ENCODE measurements at regions not wholly inside any gene's neighbourhood (a gene's known extent, or its start where the extent isn't known, plus 50 kb on each side); places are given as distances from the start of the nearest gene placed in this dataset.

DNA sequence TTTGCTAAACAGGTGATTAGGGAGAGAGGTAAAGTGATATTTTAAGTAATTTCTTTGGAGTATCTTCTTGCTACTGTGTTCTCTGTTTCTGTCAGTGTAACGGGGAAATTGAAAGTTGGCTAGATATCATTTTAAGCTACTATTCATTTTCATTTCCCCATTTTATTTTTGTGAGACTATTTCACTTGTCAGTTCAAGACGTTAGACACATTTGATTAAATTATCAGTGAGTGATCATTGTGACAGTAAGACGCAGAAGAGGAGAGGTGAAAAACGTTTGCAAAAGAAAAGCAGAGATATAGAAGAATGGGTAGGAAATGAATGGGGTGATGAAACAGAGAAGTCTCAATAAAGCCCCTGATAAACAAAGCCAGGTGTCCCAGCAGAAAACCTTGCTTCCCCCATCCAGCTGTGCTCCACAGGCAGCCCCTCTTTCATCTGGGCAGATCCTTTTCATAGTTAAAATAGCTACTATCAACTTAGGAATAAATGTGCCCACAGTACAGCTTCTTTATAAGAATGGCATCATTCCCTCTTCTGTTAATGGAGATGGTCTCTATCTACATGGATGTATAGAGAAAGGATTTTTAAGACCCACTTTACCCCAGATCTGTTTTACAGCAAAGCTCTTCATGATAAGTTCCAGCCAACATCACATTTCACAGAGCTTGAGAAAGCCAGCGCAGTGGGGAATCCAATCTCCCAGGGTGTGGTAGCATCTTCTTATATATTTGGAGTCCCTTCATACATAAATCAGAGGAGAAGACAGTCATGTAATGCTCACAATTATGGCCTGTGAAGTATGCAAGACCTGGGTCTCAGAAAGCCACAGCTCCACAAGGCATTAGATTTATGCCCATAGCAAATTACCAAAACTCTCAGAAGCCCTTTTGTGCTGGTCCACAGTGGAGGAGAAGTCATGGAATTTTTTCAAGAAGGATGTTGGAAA, 138.1 kb upstream of the ITGB1 start:
- Histone ChIP-seq H3K4me1 (no peaks in the 10 kb centered on the region), H3K4me3 (ENCODE audit: low read depth, low read length) (no peak overlapping the region), H3K36me3 (ENCODE audit: control insufficient read depth, insufficient read depth, low read length) (no peaks in the 10 kb centered on the region), H3K27me3 (replicated peaks; ENCODE audit: control insufficient read depth, insufficient read depth, low read length) (no peaks in the 10 kb centered on the region), H3K9me3 (peaks cover 27% of the 10 kb centered on the region)
- Mint-ChIP-seq H3K27ac (ENCODE audit: unreplicated experiment) (no peak overlapping the region), H3K27me3 (ENCODE audit: insufficient read depth, unreplicated experiment) (no peaks in the 10 kb centered on the region), H3K36me3 (ENCODE audit: insufficient read depth, unreplicated experiment) (no peaks in the 10 kb centered on the region), H3K4me3 (ENCODE audit: unreplicated experiment) (no peak overlapping the region), H3K9me3 (ENCODE audit: unreplicated experiment) (peaks cover 37% of the 10 kb centered on the region), H3K4me1 (ENCODE audit: low read depth, unreplicated experiment) (no peaks in the 10 kb centered on the region)
- BruUV-seq (replicated peaks), result no TSS peak
- POLR2A ChIA-PET, result no interaction called here
- DNase-seq, result no peak
- TF ChIP-seq, protein P1, sequence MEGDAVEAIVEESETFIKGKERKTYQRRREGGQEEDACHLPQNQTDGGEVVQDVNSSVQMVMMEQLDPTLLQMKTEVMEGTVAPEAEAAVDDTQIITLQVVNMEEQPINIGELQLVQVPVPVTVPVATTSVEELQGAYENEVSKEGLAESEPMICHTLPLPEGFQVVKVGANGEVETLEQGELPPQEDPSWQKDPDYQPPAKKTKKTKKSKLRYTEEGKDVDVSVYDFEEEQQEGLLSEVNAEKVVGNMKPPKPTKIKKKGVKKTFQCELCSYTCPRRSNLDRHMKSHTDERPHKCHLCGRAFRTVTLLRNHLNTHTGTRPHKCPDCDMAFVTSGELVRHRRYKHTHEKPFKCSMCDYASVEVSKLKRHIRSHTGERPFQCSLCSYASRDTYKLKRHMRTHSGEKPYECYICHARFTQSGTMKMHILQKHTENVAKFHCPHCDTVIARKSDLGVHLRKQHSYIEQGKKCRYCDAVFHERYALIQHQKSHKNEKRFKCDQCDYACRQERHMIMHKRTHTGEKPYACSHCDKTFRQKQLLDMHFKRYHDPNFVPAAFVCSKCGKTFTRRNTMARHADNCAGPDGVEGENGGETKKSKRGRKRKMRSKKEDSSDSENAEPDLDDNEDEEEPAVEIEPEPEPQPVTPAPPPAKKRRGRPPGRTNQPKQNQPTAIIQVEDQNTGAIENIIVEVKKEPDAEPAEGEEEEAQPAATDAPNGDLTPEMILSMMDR (IDR thresholded peaks at IDR 0.05; ENCODE audit: insufficient read depth in 1 of 2, low read depth in 1 of 2, low read length in 1 of 2, severe bottlenecking in 1 of 2, unreplicated experiment in 1 of 2), result no peak
- CTCF ChIA-PET, result no interaction called here
- intact Hi-C loops (cut with micrococcal nuclease; ENCODE audit: unreplicated experiment), result no loop called here

DNA sequence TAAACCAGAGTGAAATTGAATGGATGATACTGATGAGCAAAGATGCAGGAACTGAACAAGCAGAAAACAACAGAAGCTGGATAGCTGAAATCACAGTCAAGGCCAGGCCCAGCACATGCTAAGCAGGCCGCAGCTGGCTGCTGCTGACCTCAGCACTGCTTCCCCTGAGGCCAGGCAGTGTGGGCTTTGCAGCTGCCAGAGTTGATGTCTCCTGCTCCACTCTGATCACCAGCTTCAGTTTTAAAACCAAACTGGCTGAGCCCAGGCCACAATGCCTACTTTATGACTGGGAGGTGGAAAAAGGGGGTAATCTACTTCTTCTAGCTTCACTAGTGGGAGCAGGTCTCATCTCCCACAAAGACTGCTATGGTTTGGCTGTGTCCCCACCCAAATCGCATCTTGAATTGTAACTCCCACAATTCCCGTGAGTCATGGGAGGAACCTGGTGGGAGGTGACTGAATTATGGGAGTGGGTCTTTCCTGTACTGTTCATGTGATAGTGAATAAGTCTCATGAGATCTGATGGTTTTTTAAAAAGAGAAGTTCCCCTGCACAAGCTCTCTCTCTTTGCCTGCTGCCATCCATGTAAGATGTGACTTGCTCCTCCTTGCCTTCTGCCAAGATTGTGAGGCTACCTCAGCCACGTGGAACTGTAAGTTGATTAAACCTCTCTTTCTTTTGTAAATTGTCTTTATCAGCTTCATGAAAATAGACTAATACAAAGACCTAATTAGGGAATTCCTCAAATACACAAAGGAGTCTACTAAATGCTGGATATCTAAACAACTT, 136.4 kb upstream of the ITGB1 start:
- no peaks in the 10 kb centered on the region for H3K36me3 ChIP-seq (ENCODE audit: control insufficient read depth, insufficient read depth, low read length)
- TF ChIP-seq, protein P1 (IDR thresholded peaks at IDR 0.05; ENCODE audit: insufficient read depth in 1 of 2, low read depth in 1 of 2, low read length in 1 of 2, severe bottlenecking in 1 of 2, unreplicated experiment in 1 of 2), result no peak
- H3K4me3 ChIP-seq (ENCODE audit: low read depth, low read length), result no peak overlapping the region
- Mint-ChIP-seq H3K4me1 (ENCODE audit: low read depth, unreplicated experiment) (no peaks in the 10 kb centered on the region), H3K27me3 (ENCODE audit: insufficient read depth, unreplicated experiment) (peaks cover 5% of the 10 kb centered on the region), H3K9me3 (ENCODE audit: unreplicated experiment) (peaks cover 37% of the 10 kb centered on the region), H3K36me3 (ENCODE audit: insufficient read depth, unreplicated experiment) (no peaks in the 10 kb centered on the region), H3K4me3 (ENCODE audit: unreplicated experiment) (no peak overlapping the region), H3K27ac (ENCODE audit: unreplicated experiment) (no peak overlapping the region)
- CTCF ChIA-PET, result no interaction called here
- no peaks in the 10 kb centered on the region for H3K4me1 ChIP-seq
- no peaks in the 10 kb centered on the region for H3K27me3 ChIP-seq (replicated peaks; ENCODE audit: control insufficient read depth, insufficient read depth, low read length)
- intact Hi-C loops (cut with micrococcal nuclease; ENCODE audit: unreplicated experiment), result no loop called here
- H3K9me3 ChIP-seq, result peaks cover 24% of the 10 kb centered on the region
- POLR2A ChIA-PET, result no interaction called here
- DNase-seq, result no peak
- no TSS peak for BruUV-seq (replicated peaks)

DNA sequence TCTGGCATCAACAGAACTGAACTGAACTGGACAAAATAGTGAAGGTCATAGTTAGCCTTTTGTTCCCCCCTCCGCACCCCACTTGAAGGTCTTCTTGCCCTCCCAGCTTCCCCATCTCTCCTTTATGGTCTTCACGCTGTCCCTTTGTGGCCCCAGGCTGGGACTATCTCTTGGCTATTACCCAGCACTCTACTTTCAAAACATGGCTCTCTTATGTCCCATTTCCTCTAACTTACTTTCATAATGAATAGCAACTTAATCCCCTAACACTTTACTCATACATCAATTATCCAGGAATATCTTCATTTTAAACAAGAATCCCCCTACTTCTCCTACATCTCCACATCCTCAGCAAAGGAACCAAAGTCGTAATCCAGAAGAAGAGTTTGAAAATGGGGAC, 135.3 kb upstream of the ITGB1 start:
- peaks cover 5% of the 10 kb centered on the region for H3K27me3 Mint-ChIP-seq (ENCODE audit: insufficient read depth, unreplicated experiment)
- H3K27ac Mint-ChIP-seq (ENCODE audit: unreplicated experiment), result no peak overlapping the region
- ChIA-PET POLR2A (no interaction called here), CTCF (no interaction called here)
- Histone ChIP-seq H3K36me3 (ENCODE audit: control insufficient read depth, insufficient read depth, low read length) (no peaks in the 10 kb centered on the region), H3K9me3 (peaks cover 19% of the 10 kb centered on the region), H3K27me3 (replicated peaks; ENCODE audit: control insufficient read depth, insufficient read depth, low read length) (no peaks in the 10 kb centered on the region), H3K4me1 (no peaks in the 10 kb centered on the region), H3K4me3 (ENCODE audit: low read depth, low read length) (no peak overlapping the region)
- TF ChIP-seq, protein P1 (IDR thresholded peaks at IDR 0.05; ENCODE audit: insufficient read depth in 1 of 2, low read depth in 1 of 2, low read length in 1 of 2, severe bottlenecking in 1 of 2, unreplicated experiment in 1 of 2), result no peak
- H3K4me3 Mint-ChIP-seq (ENCODE audit: unreplicated experiment), result no peak overlapping the region
- intact Hi-C loops (cut with micrococcal nuclease; ENCODE audit: unreplicated experiment), result no loop called here
- DNase-seq, result no peak
- no peaks in the 10 kb centered on the region for H3K4me1 Mint-ChIP-seq (ENCODE audit: low read depth, unreplicated experiment)
- no peaks in the 10 kb centered on the region for H3K36me3 Mint-ChIP-seq (ENCODE audit: insufficient read depth, unreplicated experiment)
- peaks cover 37% of the 10 kb centered on the region for H3K9me3 Mint-ChIP-seq (ENCODE audit: unreplicated experiment)
- no TSS peak for BruUV-seq (replicated peaks)
